Islet precursor cell (in vitro differentiated cells): ENCODE measurements at regions not wholly inside any gene's neighbourhood (a gene's known extent, or its start where the extent isn't known, plus 50 kb on each side); places are given as distances from the start of the nearest gene placed in this dataset.
"Not testable (repeated sequence)": the region's sequence is repeated elsewhere in the genome, so short reads cannot be mapped to it uniquely, and the experiment has no call there.

ENCODE experiments used
- DNase-seq: peaks from one replicate; pipeline ENCODE4 v3.0.0-alpha.2; 2018

DNA sequence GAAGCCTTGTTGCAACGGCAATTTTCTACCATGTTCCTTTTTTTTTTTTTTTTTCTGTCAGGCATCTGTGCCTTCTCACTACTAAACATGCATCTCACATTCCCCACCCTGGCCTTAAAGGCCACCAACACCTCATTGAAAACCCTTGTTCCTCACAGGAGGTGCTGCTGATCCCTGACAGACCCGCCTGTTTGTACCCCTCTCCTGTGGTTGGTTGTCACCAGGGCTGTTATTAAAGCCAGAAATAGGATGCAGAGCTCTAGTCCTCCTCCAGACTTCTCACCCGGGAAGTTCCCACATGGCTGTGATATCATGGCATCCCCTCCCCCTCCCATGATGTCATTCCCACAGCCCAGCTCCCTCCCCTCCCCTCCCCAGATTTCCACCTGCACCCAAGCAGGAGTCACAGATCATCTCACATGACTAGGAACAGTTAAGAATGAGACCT is 302.8 kb upstream of the NCAM1 start:
- no peak for DNase-seq

DNA sequence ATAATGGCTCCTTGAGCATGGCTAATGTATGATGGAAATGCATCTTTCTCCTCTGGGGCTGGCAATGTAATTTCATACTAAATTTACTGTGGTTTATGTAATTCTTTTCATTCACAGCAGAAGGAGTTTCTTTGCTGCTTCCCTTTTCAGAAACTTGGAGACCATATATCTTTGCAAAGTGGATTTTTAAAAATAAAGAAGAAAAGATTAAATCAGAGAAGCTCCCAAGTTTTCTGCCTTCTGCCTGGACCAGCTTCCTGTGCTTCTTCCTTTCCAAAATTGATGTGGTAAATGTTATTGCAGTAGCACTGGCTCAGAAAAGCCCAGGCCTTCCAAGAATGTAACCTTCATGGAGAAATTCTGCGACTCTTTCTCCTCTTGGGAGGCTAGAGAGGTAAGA is 300.1 kb upstream of the NCAM1 start:
- no peak for DNase-seq

DNA sequence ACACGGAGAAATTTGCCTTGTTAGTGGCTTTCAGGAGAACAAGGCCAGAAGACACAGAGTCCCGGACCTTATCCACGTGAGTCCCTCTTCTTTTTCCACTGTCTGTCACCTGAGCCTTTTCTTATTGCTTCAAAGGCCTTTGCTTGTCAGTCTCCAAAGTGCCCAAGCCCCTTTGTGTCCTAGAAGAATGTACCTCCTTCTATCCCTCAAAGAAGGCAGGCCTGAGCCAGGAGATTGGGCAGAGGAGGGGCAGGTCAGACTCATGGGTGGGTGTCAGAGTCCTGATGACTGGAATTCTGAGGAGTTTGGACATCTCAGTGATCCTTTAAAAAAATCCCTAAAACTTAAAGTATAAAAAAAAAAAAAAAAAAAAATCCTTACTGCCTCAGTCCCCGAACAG is 299.6 kb upstream of the NCAM1 start:
- no peak for DNase-seq

DNA sequence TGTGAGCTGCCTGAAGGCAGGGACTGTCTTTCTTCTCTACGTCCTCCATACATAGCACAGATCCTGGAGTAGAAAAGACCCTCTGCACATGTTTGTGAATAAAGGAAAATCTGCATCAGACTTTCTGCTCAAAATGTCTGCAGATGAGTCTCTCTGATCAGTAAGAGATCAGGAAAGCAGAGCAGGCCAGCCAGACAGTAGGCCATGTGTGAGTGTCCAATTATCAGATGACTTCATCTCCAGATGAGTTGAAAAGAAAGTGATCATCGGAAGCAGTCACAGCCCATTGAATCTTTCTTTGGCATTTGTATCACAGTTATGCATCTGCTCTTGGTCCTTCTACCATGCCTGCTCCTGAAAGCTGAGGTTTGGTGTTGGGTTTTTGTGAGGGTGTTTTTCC is 298.7 kb upstream of the NCAM1 start:
- DNase-seq = no peak

DNA sequence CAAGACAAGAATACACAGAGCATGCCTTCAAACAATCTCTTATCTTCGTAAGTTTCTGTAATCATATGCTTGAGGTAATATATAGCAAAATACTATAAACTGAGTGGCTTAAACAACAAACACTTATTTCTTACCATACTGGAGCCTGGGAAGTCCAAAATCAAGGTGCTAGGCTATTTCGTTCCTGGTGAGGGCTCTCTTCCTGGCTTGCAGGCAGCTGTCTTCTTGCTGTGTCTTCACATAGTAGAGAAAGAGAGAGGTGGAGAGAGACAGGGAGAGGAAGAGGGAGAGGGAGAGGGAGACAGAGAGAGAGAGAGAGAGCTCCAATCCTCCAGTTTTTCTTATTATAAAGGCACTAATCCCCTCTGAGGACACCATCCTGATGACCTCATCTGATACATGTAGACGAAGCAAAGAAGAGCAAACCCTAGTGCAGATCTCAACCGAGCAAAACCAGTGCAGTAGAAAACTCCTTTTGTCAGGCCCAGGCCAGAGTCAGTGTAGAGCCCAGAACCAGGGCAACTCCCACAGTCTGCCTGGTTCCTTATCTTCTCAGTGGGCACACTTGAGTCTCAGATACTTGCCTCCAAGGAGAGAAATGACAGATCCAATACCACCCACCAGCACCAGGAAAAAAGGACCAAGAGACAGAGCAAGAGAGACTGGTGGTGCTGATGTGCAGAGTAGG is 297.1 kb upstream of the NCAM1 start:
- no peak for DNase-seq

DNA sequence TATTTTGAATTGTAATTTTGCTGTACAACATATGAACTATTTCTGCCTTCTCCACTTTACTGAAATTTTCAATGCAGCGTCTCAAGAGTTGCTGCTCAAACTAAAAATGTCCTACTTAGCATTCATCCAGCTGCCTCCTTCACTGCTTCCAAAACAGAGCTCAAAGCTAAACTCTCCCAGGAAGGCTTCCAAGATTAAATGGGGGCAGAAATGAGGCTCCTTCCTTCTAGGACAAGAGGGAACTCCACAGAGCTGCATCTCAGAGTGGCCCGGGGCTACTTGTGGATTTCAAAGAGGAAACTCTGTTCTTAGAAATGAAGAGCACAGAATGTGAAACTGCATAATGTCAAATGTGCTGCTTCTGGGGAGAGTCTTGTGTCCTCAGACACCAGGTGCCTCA is 295.9 kb upstream of the NCAM1 start:
- no peak for DNase-seq

DNA sequence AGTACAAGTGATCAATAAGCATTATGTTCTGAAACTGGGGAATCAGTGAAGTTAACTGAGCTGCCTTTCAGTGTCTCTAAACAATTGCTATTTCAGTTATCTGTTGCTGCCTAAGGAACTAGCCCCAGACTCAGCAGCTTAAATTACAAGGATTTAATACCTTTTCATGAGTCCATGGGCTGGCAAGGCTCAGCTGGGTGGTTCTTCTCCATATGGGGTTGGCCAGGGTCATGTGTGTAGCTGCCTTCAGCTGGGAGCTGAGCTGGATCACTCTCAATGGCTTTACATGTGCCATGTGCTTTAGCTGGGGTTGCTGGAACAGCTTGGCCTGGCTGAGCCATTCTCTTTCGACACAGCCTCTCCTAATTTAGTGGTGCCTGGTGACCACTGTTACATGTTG is 295.0 kb upstream of the NCAM1 start:
- DNase-seq = no peak

DNA sequence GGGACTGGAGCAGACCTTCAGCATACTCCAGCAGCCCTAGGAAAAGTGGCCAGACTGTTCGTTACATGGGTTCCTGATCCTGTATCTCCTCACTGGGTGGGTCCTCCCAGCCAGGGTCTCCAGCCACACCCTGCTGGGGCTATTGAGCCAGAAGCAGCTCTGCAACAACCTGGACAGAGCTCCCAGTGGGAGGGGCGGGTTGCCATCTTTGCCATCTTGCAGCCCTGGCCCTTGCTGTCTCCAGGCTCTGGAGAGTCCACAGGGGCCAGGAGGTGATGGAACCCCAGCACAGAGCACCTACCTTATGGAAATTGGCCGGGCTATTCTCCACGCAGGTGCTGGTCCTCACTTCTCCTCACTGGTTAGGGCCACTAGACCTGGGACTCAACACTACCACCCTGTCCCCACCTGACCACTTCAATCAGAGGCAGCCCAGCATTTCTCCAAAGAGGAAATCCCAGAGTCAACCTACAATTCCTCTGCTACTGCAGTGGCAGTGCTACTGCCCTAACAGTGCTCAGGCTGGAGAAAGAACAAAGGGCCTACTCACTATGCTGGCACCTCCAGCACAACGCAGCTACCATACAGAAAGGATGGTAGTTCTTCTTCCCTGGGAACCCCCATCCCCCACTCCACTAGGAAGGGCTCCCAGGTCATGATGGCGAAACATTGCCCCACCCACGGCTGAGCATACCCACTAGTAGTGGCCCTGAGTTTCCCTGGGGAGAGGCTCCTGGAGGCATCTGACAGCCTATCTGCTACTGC is 290.2 kb upstream of the NCAM1 start:
- DNase-seq = no peak

DNA sequence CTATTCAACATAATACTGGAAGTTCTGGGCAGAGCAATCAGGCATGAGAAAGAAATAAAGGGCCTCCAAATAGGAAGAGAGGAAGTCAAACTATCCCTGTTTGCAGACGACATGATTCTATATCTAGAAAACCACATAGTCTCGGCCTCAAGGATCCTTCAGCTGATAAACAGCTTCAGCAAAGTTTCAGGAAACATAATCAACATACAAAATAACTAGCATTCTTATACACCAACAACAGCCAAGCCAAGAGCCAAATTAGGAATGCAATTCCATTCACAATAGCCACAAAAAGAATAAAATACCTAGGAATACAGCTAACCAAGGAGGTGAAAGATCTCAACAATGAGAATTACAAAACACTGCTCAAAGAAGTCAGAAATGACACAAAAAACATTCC is 287.8 kb upstream of the NCAM1 start:
- not testable (repeated sequence) for DNase-seq

DNA sequence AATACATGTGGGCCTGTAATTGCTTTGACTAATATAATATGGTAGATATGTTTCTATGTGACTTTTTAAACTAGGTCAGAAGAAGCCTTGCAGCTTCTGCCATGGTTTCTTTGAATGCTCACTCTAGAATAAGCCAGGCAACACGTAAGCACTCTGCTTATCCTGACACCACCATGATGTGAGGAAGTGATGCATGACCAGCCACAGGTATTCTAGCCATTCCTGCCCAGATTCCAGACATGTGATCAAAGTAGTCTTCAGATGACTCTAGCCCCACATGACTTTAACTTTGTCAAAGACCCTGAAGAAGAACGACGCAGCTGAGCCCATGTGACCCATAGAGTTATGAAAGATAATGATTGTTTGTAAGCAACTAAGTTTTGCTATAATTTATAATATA is 276.1 kb upstream of the NCAM1 start:
- no peak for DNase-seq

DNA sequence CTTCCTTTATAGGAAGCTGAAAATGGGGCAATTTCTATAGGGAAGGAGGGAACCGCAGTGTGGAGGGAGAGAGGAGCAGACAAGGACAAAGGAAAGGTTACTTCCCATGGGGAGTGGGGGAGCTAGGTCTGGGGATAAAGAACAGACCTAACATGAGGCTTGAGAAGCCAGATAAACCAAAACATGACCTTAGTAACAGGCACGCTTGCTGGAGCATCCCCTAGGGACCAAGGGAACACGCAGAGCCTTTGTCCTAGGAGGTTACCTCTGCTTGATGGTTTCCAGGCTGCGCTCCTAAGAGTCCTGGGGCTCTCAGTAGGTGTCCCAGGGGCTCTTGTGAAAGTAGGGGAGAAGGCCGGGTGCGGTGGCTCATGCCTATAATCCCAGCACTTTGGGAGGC is 271.4 kb upstream of the NCAM1 start:
- no peak for DNase-seq

DNA sequence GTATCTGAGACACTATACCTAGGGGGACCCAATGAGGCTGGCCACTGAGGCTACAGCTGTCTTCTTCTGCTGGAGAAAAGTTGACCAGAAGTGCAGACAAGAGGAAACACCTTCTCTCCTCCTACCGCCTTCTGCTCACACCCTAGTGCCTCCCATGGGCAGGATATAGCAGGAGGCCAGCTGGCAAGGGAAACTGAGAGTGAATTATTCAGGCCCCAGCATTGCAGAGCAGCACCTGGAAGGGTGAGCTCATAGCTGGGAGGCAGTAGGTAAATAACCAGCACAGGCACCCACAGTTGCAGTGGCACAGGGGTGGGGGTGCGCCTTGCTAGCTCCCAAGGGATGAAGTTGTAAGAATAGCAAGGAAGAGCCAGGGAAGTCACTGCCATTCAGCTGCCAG is 267.4 kb upstream of the NCAM1 start:
- DNase-seq = no peak

DNA sequence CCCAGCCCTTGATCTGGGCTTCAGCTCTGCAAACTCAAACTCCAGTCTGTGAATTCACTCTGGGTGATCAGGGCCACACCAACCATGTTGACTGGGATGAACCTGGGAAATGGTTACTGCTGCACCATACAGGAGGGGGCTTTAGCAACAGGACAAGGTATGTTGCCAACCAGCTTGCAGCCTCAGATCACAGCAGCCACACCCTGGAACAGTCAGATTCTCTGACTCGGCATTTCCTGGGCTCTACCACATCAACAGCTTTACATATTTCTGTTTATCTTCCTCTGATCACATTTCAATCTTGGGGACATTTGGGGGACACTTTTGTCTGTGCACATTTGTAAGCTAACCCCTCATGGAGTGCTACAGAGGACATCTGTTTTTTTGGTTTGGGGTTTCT is 267.0 kb upstream of the NCAM1 start:
- DNase-seq = no peak

DNA sequence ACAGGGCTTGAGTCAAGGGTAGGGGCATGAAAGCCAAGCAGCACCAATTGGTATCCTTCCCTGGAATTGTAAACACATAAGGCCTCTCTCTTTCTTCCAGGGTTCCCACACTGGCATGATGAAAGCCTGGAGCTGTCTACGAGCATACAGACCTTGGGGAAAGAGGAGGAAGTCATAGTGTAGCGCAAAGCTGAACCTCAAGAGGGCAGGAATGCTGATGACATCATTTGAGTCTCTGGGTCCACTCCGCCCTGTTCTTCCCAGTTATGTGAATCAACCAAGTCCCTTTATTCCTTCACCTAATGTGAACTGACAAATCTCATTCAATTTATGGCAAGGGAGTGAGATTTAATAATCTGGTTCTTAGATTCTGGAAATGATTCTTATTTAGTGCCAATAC is 266.4 kb upstream of the NCAM1 start:
- no peak for DNase-seq

DNA sequence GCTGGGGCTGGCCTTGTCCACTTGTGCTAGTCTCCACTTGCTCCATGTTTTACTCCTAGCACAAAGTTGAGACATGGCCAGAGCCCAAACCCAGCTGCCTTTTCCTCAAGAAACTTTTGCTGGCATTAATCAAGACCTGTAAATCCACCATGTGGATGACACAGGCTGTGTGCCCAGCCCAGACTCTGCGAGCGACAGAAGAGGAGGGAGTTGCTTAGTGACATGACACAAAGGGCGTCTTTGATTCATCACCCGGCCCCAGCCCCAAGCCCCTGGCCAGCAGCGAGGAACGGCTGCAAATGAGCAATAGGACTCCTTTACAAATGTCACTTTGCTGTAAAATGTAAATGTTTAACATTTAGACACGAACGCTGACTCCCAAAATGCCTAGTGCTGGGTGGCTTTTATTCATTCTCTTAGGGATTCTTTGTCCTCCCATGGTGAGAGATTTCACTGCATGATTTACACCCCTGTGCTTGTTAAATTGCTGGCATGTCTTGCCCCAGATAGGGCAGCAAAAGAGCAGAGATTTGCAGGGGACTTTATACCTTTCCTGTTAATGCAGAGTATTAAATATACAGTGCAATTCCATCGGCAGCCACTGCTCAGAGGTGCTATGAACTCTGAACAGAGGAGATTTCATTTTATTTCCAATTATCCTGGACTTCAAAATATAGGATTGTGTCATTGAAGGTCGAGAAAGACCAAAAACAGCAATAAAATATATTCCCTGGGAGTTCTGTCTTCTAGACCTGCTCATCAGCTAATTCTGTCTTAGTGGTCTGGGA is 263.6 kb upstream of the NCAM1 start:
- no peak for DNase-seq

DNA sequence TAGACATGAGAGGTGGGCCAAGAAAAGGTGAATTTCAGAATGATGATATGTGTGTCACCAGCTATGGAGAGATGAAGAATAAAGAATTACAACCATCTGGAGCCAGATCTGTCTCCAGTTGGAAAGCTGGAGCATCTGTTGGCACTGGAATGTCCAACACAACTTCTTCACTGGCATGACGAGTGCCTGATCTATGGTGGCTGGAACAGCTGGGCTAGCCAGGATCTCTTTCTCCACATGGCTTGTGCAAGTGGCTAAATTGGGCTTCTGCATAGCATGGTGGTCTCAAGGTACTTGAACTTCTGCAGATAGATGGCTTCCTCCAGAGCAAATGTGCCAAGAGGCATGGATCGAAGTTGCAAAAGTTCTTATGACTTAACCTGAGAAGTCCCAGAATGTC is 256.1 kb upstream of the NCAM1 start:
- no peak for DNase-seq

DNA sequence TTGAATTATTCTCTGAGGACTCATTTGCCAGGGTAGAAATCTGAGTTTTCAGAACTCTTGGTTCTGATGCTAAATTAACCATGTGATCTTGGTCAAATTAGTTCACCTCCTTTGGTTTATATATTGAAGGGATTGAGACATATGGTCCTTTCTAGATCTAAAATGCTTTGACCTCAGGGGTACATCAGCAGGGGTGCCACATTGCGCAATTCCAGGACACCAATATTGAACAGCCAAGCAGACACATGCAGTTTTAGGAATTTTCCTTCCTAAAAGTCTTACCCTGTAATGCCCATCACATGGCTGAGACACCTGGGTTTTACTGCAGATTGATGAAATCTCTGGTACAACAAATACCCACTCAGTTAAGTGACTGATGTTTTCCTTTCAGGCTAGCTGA is 254.4 kb upstream of the NCAM1 start:
- no peak for DNase-seq

DNA sequence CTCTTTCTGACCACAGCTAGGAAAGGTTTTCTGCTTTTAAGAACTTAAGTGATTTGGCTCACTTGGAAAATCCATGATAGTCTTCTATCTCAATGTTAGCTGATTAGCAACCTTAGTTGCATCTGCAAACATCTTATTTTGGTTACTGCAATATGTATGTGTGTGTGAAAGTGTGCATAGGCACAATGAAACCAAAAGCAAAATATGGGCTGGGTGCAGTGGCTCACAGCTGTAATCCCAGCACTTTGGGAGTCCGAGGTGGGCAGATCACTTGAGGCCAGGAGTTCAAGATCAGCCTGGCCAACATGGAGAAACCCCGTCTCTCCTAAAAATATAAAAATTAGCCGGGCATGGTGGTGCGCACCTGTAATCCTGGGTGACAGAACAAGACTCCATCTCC is 246.9 kb upstream of the NCAM1 start:
- DNase-seq = not testable (repeated sequence)

DNA sequence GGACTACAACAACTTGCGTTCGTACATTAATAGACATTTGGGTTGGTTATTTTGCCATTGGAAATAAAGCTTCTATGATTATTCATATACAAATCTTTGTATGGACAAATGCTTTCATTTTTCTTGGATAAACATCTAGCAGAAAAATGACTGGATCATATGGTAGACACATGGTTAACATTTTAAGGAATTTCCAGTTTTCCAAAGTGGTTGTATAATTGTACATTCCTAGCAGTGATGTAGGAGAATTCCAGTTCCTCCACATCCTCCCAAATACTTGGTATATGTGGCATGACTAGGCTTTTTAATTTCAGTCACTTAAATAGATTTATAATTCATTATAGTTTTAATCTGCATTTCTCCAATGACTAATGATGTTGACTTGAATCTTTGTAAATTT is 246.2 kb upstream of the NCAM1 start:
- no peak for DNase-seq

DNA sequence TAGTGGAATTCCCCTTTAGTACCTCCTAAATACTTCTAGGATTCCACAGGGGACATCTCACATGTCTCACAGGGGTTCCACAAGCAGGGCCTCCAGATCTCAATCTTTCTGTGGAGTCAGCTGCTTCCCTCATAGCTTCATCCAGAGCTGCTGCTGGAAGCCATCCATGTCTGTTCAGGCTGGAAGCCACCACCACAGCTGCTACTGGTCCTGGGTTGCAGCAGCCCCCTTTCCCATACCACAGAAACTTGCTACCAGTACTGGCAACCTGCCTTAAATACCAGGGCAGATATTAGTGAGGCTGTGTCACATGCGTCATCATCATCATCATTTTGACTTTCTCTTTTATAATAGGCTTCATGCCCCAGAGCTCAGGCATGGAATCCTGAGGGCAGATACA is 242.7 kb upstream of the NCAM1 start:
- DNase-seq = no peak

DNA sequence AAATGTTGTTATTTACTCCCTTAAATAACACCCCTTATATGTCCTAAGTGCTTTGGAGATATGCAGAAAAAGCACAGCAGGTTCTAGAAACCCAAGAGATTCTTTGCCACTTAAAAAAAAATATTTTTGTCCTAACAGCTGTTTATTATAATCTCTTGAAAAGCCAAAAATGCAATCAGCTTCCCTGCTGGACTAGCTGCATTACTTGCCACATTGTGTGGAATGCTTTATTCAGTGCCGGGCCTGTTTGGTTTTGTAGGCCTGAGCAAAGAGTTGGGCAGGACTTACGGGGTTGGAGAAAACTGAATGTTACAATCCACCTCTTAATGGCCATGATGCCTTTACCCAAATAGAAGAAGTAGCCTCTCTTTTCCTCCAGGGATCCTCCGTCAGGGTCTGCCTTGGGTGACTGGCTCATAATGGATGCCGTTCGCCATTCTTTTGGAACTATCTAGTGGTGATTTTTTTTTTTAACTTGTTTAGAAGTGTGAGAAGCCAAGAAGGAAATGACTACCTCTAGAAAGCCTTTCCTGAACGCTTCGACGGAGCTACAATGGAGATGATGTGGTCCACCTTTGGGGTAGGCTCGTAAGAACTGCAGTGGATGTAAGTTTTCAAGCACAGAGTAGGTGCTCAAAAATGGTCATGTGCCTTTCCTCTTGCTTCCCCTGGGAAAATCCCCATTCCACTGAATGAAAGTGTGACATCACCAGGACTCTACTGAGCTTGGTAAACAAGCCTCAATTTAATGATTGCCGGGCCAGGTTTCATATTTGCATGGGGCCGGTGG is 241.3 kb upstream of the NCAM1 start:
- DNase-seq = no peak

DNA sequence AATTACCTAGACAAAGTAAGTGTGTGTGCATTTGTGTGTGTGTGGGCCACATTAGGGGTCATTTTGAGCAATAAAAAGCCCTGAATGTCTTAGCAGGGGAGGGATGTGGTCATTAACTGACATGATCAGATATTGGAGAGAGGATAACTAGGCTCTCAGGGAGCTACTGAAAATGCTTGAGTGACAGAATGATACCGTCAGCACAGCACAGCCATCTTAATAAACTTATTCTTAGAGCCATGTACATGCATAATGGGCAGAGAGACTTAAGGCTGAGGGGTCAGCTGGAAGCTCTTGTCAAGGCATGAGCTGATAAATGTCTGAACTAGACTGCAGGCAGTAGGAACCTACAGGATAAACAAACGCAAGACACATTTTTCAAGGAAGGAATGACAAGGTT is 239.1 kb upstream of the NCAM1 start:
- peak; percentile 18 for DNase-seq

DNA sequence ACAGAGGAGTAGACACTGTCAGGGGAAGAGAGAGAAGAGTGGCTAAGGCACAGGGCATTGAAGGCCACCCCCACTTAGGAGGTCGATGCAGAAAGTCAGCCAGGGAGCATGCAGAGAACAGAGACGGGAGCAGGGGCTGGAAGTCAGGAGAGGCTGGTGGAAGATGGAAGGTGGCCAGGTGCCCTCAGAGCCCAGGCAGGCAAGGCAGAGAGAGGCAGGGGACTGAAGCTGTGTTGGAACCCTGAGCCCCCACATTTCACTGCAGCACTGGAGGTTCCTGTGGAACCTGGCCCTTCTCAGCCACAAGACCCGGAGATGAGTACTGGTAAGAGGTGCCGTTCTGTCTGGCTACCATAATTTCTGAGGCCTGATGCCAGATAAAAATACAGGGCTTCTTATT is 238.3 kb upstream of the NCAM1 start:
- DNase-seq = no peak
